GM12878 (cell line): ENCODE measurements at regions not wholly inside any gene's neighbourhood (a gene's known extent, or its start where the extent isn't known, plus 50 kb on each side); places are given as distances from the start of the nearest gene placed in this dataset.

Experiments used
- CEBPB ChIP-seq, 2 experiments: fragments of 150-350 bp in 1 of 2; IDR thresholded peaks; 2 replicates each; pipeline ENCODE4 v1.6.1; 2012 to 2014; ENCODE audit warnings: low read depth in 2 of 2, low read length in 2 of 2, borderline replicate concordance in 1 of 2, inconsistent platforms in 1 of 2
- CREB1 ChIP-seq: IDR thresholded peaks from 2 replicates; pipeline ENCODE4 v1.6.1; 2012; ENCODE audit warnings: low read depth, mild to moderate bottlenecking, inconsistent platforms
- EGR1 ChIP-seq, 2 experiments: IDR thresholded peaks; 1 replicate in 1 of 2; 2 replicates in 1 of 2; pipeline ENCODE4 v1.6.1; 2011 to 2012; ENCODE audit warnings: low read depth in 2 of 2, low read length in 2 of 2, borderline replicate concordance in 1 of 2, mild to moderate bottlenecking in 1 of 2, moderate library complexity in 1 of 2
- FOS ChIP-seq: IDR thresholded peaks from 3 replicates; pipeline ENCODE4 v1.6.1; 2011; ENCODE audit warnings: borderline replicate concordance; ENCODE audit not compliant: insufficient read length; ENCODE audit errors: extremely low read depth
- POLR2AphosphoS5 ChIP-seq: IDR thresholded peaks from 2 replicates; pipeline ENCODE4 v1.6.1; 2011; ENCODE audit warnings: mild to moderate bottlenecking, low read length, inconsistent platforms
- RFX5 ChIP-seq: IDR thresholded peaks from 2 replicates; pipeline ENCODE4 v1.6.1; 2011; ENCODE audit warnings: low read depth, low read length, improper control_type of control experiment
- TCF12 ChIP-seq: IDR thresholded peaks from 2 replicates; pipeline ENCODE4 v1.6.1; 2011; ENCODE audit warnings: low read depth, mild to moderate bottlenecking, low read length
- ZNF274 ChIP-seq: IDR thresholded peaks from one replicate; pipeline ENCODE4 v1.8.0; 2011; ENCODE audit not compliant: insufficient read length, insufficient read depth
- ZZZ3 ChIP-seq: IDR thresholded peaks from 2 replicates; pipeline ENCODE4 v1.6.1; 2011; ENCODE audit warnings: low read depth; ENCODE audit not compliant: control insufficient read depth, insufficient read length
- TF ChIP-seq, protein P1 (sequence below), 3 experiments: IDR thresholded peaks in 2 of 3; conservative IDR thresholded peaks in 1 of 3; 2 replicates each; pipeline ENCODE4 v1.5.1; 2011; ENCODE audit warnings: low read depth in 3 of 3, low read length in 3 of 3, mild to moderate bottlenecking in 3 of 3, control low read depth in 2 of 3, moderate library complexity in 2 of 3, inconsistent platforms in 1 of 3, mixed read lengths in 1 of 3; ENCODE audit not compliant: control insufficient read depth in 2 of 3, insufficient read depth in 1 of 3; ENCODE audit errors: extremely low read depth in 1 of 3
- TF ChIP-seq, protein P2 (sequence below): fragments of 450-650 bp; formaldehyde crosslinking; IDR thresholded peaks from 2 replicates; pipeline ENCODE4 v1.4.0; 2020; ENCODE audit warnings: mild to moderate bottlenecking, moderate library complexity
- TF ChIP-seq, protein P3 (sequence below): IDR thresholded peaks from 2 replicates; pipeline ENCODE4 v1.6.1; 2012; ENCODE audit warnings: low read depth, low read length, improper control_type of control experiment

DNA sequence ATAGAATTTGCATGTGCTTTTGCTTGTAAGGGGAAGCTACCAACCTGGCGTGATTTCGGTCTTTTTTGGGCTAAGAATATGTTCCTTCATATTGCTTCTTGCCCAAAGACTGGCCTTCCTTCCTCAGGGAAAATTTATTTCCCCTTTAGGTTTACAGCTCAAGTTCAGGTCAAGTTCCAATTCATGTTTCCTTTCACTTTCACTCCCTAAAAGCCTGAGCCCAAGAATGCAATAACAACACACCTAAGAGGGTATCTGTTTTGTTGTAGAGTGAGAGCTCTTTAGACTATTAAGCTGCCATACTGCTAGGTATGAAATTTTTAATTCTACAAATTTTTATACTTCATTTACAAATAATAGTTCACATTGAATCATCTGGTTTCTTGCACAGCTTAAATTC is 299.6 kb downstream of the TLL1 start:
- TF ChIP-seq, protein P1, sequence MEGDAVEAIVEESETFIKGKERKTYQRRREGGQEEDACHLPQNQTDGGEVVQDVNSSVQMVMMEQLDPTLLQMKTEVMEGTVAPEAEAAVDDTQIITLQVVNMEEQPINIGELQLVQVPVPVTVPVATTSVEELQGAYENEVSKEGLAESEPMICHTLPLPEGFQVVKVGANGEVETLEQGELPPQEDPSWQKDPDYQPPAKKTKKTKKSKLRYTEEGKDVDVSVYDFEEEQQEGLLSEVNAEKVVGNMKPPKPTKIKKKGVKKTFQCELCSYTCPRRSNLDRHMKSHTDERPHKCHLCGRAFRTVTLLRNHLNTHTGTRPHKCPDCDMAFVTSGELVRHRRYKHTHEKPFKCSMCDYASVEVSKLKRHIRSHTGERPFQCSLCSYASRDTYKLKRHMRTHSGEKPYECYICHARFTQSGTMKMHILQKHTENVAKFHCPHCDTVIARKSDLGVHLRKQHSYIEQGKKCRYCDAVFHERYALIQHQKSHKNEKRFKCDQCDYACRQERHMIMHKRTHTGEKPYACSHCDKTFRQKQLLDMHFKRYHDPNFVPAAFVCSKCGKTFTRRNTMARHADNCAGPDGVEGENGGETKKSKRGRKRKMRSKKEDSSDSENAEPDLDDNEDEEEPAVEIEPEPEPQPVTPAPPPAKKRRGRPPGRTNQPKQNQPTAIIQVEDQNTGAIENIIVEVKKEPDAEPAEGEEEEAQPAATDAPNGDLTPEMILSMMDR (IDR thresholded peaks at IDR 0.05 in 2 of 3, conservative IDR thresholded peaks at IDR 0.05 in 1 of 3; ENCODE audit: control insufficient read depth in 2 of 3, extremely low read depth in 1 of 3, insufficient read depth in 1 of 3, low read depth in 3 of 3, low read length in 3 of 3), result no peak
- TF ChIP-seq EGR1 (IDR thresholded peaks at IDR 0.05; ENCODE audit: borderline replicate concordance in 1 of 2, low read depth in 2 of 2, low read length in 2 of 2) (no peak), FOS (no peak), TCF12 (no peak), ZZZ3 (no peak), POLR2AphosphoS5 (no peak), CEBPB (IDR thresholded peaks at IDR 0.05; ENCODE audit: borderline replicate concordance in 1 of 2, low read depth in 2 of 2, low read length in 2 of 2) (no peak), RFX5 (no peak), ZNF274 (no peak), CREB1 (no peak)
- TF ChIP-seq, protein P2, sequence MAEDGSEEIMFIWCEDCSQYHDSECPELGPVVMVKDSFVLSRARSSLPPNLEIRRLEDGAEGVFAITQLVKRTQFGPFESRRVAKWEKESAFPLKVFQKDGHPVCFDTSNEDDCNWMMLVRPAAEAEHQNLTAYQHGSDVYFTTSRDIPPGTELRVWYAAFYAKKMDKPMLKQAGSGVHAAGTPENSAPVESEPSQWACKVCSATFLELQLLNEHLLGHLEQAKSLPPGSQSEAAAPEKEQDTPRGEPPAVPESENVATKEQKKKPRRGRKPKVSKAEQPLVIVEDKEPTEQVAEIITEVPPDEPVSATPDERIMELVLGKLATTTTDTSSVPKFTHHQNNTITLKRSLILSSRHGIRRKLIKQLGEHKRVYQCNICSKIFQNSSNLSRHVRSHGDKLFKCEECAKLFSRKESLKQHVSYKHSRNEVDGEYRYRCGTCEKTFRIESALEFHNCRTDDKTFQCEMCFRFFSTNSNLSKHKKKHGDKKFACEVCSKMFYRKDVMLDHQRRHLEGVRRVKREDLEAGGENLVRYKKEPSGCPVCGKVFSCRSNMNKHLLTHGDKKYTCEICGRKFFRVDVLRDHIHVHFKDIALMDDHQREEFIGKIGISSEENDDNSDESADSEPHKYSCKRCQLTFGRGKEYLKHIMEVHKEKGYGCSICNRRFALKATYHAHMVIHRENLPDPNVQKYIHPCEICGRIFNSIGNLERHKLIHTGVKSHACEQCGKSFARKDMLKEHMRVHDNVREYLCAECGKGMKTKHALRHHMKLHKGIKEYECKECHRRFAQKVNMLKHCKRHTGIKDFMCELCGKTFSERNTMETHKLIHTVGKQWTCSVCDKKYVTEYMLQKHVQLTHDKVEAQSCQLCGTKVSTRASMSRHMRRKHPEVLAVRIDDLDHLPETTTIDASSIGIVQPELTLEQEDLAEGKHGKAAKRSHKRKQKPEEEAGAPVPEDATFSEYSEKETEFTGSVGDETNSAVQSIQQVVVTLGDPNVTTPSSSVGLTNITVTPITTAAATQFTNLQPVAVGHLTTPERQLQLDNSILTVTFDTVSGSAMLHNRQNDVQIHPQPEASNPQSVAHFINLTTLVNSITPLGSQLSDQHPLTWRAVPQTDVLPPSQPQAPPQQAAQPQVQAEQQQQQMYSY (CRISPR knock-in tag), result no peak
- TF ChIP-seq, protein P3, sequence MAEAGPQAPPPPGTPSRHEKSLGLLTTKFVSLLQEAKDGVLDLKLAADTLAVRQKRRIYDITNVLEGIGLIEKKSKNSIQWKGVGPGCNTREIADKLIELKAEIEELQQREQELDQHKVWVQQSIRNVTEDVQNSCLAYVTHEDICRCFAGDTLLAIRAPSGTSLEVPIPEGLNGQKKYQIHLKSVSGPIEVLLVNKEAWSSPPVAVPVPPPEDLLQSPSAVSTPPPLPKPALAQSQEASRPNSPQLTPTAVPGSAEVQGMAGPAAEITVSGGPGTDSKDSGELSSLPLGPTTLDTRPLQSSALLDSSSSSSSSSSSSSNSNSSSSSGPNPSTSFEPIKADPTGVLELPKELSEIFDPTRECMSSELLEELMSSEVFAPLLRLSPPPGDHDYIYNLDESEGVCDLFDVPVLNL, result no peak
